Endometrial microvascular endothelial cells (primary cell): ENCODE measurements at regions not wholly inside any gene's neighbourhood (a gene's known extent, or its start where the extent isn't known, plus 50 kb on each side); places are given as distances from the start of the nearest gene placed in this dataset.

Experiments
- in situ Hi-C: cut with HindIII; loops from 2 replicates; pipeline ENCODE4 v1.10.0; 2017; ENCODE audit warnings: low sequenced_read_pairs, low pct_unique_long_range_greater_than_20kb; ENCODE audit errors: inconsistent ontology term

DNA sequence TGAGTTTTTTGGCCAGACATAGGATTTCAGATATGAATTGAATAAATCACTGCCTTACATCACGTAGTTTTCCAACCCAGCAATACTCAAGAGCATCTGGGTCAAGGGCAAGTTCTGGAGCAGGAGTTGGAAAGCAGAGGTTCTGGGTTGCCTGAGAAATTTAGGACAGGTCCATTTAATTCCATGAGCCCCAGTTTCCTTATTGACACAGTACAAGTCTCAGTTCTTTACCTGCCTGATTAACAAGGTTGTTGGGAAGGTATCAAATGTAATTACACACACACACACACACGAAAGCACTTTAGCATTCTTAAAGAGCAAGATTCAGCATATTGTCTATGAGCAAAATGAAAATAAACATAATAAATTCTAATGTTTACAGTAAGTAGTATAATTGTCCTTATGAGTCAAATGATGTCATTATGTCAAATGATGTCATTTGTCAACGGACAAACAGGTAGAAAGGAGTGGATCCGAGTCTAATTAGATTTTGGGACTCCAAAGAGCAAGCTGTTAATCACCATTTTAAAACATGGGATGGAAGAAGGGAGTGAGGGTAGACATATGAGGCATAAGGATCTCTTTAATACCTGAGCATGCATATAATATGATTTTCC, 268.4 kb upstream of the ARGLU1 start:
- in situ Hi-C loops = no loop called here

DNA sequence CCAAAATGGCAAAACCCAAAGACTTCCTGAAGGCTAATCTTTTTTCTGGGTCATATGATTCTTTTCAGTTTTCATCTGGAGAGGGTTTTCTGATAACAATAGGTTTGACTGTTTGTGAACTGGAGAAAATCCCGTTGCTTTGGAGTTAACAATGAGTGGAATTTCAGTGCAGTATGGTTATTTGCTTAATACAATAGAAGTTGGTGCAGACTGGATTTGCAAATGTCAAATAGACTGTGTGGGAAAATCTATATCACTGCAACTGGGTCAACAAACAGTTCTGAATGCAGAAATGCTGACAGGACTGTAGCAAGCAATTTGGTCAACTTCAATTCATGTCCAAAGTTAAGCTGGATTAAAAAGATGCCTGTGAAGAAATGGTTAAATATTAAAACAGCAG, 267.5 kb upstream of the ARGLU1 start:
- in situ Hi-C loops = no loop called here

DNA sequence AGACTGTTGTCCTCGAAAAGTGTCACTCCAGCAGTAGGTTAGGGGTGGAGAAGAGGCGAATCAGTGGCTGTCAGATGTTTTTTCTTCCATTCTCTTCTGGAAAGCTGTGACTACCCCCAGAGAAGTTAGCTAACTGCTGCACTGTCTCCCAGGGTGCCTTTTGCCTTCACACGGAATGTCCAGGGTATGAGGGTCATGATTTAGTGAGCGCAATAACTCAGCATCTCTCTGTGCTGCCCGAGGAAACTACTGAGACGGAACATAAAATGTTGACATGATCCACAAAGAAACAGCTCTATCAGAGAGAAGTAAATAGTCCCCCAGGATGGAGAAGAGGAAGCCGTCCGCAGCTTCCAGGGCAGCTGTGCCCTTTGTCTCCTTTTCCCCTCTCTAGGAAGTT, 254.0 kb upstream of the ARGLU1 start:
- in situ Hi-C loops = no loop called here

DNA sequence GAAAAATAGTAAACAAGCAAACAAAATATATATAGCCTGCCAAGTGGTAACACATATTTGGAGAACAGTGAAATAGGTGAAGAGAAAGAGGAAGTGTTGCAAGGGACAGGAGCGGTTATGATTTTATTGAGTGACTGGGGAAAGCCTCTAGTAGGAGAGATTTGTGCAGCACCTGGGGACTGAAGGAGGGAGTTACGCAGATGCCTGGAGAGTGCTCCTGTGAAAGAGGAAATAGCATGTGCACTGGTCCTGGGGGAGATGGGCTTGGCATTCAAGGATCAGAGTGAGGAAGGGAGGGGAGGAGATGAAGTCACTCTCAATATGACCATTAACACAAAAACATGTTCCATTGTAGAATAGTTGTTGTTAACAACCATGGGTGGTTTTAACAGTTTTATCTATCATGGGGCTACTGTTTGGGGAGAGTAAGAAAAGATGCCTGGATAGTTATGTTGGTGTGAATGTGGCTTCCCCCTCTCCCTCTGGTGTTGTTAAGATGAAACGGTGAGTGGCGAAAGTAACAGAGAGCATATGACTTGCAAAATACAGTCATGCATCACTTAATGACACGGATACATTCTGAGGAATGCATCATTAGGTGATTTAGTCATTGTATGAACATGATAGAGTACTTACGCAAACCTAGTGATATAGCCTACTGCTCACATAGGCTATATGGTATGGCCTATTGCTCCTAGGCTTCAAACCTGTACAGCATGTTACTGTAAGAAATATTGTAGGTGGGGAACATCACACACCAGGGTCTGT, 251.7 kb upstream of the ARGLU1 start:
- in situ Hi-C loops = no loop called here

DNA sequence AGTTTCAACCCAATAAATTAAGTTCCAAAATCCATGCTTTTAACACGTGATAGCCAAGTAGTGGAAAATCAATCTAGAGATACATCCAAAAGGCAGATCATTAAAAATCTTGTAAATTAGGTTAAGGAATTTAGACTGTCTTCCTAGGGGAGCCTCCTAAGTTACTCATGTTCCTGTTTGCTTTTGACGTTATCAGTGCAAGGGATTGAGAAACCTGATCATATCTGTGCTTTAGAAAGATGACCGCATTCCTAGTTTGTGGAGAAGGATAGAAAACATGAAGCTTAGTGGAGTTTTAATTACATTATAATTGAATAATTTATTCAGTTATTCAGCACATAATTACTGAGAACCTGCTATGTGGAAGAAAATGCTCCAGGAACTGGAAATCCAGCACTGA, 251.0 kb upstream of the ARGLU1 start:
- in situ Hi-C loops = no loop called here

DNA sequence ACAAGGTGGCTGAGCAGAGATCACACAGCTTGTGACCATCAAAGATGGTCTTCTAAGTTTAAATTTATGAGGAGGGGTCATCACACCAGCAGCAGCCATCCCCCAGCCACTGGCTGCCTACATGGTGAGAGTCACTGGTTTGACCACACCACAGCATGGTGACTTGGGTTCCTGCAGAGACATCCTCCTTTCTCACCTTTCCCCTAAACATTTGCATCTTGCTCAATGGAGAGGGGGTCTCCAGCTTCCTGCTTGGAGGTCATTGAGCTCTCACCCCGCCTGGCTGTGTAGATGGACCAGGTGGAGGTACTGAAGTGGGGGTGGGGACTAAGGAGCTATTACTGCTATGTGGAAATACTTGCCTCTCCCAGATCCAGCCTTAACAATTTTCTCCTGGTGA, 247.6 kb upstream of the ARGLU1 start:
- in situ Hi-C loops = no loop called here

DNA sequence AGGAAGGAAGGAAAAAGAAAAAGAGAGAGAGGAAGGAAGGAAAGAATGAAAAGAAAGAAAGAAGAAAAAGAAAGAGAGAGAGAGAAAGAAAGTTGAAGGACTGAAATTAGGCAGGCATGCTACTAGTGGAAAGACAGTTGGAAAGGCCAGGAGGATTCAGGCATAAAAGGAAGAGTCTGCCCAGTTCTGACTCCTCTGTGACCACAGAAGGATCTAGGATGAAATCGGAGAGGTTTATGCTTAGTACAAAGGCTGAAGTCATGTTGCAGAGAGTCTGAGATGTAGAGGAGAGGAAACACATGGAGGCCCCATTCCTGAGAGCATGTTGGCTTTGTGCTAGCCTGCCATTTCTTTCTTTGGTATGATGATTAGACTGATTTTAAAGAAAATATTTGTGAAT, 246.5 kb upstream of the ARGLU1 start:
- in situ Hi-C loops = no loop called here

DNA sequence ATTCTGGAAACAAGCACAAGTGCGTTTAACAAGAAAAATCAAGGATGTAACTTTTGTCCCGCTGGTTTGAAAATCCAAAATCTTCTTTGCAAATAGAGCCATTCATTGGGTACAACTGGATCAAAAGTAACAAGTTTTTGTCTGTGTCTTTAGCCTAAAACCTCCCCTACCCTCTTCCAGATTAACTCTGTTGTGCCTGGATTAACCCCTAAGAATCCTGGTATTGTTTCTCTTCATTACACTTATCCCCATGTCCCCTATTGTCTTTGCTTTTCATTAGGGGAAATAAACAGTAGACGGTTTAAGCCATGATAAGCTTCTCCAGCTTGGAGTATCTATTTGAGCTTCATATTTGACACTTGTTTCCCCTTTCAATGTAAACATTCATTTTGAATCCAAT, 242.1 kb upstream of the ARGLU1 start:
- in situ Hi-C loops = no loop called here

DNA sequence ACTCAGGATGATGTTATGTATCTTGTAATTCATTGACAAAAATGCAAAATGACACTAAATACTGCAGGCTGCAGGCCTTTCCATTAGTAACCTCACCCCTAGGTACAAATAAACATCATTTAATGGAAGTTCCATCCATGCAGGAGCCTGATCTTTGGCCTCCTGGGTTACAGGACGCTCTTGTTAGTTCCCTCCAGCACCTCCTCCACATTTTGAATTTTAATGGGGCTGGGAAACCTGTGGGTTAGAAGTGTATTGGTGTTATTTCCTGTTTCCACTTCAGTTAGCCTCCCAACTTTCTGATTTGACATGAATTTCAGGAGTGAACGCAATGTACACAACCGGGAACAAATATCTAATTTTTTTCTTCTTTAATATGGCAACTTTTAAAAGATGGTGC, 237.1 kb upstream of the ARGLU1 start:
- in situ Hi-C loops = no loop called here

DNA sequence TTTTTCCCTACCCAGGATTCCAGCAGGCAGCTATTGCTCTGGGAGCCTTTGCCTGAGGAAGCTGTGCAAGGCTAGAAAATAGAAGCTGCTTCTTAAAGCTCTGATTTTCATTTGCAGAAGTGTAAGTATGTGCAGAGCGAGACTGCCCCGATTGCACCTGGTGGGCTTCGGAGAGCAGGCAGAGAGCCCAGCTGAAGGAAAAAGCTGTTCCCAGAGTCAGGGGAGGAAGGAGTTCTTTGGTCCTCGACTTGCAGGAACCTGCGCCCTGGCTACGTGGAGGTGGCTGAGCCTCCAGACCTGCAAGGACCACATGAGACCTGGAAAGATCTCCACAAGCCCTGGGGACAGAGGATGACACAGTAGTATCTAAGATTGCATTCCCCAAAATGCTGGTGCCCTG, 235.0 kb upstream of the ARGLU1 start:
- in situ Hi-C loops = no loop called here

DNA sequence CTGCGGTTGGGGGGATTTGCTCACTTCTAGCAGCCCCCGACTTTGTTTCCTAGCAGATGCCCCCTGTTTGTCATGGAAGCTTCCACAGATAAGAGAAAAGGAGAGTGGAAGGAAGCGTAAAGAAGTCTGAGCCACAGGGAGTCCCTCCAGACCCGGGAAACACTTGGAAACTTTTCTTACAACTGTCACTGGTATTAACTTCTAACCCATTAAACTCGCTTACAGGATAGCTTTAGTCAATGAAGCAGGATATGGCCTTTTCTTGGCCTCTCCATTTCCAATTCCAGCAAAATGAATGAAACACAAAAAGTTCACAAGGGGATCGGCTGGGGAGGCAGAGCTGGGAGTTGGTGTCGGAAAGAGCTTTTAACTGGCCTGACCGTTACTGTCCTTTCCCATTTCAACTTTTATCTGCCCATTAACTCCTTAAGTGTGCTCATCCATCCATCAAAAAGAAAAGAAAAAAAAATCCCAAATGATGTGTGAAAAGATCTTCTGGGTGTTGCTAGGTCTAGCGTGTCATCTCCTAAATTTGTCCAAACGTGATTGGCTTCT, 231.9 kb upstream of the ARGLU1 start:
- in situ Hi-C loops = no loop called here

DNA sequence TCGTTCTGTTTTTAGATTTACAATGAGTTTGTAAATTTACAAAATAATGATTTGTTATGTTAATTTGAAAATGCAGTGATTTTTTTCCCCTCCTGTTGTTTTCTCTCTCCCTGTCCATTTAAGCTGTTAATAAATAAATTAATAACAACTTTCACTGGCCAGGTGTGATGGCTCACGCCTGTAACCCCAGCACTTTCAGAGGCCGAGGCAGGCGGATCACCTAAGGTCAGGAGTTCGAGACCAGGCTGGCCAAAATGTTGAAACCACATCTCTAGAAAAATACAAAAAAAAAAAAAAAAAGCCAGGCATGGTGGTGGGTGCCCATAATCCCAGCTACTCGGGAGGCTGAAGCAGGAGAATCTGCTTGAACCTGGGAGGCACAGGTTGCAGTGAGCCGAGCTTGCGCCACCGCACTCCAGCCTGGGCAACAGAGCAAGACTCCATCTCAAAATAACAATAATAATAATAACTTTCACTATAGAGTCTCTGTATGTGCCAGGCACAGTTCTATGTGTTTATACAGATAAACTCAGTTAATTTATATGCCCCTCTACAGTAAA, 229.2 kb upstream of the ARGLU1 start:
- in situ Hi-C loops = no loop called here

DNA sequence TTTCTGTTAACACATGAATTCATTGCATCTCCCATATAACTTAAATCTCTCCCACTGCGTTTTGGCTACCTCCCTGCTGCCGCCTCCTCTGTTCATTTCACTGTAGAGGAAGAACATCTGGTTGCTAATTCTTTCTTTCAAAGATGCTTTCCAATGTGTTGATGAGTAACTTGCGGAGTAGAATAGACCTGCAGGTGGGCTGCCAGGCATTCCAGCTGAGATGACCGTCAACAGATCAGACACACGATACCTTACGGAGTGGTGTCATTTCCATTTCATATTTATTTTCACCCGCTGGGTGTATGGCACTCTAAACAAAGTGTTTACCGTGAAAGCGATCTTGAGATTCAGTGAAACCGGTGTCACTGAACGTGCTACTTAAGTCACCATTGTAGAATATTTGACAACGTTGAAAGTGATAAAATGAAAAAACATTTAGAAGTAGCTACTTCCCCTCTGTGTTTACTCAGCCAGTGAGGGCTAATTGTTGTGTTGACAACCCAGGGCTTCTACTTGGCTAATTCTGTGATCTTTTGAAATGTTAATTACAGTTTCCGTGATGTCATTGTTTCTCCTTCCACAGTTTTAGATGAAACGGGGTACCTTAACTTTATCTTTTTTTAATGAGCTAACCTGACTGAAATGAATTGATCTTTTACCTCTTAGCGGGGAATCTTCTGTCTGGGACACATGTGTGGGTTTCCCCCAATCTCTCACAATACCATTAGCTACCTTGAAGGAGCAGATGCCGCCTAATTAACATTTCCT, 228.5 kb upstream of the ARGLU1 start:
- in situ Hi-C loops = no loop called here

DNA sequence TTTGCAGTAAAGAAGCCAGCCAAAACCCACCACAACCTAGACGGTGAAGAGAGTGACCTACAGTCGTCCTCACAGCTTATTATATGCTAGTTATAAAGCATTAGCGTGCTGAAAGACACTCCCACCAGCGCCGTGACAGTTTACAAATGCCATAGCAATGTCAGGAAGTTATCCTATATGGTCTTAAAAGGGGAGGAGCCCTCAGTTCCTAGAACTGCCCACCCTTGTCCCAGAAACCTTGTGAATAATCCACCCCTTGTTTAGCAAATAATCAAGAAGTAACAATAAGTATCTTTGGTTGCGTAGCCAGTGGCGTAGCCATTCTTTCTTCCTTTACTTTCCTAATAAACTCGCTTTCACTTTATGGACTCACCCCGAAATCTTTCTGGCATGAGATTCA, 227.9 kb upstream of the ARGLU1 start:
- in situ Hi-C loops = no loop called here

DNA sequence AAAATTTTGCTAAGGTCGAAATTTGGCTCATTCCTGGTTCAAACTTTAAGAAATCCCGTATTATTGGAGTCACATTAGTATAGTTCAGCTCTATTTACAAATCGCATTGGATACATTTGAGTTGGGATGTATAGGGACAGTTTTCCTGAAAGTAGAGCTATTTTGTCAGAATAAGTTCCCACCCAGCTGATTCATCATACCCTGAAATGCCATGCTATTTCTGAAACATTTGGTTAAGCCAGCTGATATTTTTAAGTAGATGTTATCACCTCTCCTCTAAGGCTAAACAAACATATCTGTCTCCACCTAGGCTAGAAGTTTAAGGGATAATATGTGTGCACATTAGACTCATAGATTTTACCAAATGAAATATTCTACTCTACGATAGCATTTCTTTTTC, 226.2 kb upstream of the ARGLU1 start:
- in situ Hi-C loops = no loop called here

DNA sequence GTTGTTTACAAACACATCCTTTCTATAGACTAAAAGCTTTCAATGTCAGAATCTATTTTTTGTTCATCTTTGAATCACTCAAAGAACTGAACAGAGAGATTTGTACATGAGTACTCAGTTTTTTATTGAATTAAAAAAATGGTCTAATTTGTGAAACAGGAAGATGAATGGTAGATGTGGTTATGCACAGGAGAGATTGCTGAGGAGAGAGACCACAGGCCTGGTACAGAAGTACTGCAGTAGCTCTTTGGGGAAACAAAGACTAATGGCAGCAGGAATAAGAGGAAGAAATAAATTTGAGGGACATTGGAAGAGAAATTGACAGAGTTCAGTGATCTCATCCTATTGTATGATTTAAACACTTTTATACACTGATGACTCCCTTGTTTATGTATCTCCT, 222.0 kb upstream of the ARGLU1 start:
- in situ Hi-C loops = no loop called here

DNA sequence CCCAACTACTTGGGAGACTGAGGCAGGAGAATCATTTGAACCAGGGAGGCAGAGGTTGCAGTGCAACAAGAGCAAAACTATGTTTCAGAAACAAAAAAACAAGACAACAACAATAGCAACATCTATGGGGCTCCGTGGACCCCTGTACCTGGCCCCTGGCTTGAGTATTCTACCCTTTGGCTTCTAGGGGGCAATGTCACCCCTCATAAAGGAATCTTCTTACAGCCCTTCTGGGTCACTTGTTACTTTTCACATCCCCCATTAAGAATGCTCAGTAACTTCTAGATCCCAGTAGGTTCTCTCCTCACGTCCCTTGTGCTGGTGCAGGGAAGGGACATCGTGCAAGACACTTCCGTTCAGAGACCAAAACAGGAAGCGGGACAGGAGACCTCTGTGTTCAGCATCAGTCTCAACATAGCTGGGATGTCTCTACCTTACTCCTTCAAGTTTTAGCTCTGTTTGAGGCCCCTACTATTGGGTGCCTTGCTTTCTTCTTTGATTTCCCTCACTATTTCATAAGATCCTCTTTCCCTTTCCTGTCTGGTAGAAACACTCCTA, 218.1 kb upstream of the ARGLU1 start:
- in situ Hi-C loops = no loop called here

DNA sequence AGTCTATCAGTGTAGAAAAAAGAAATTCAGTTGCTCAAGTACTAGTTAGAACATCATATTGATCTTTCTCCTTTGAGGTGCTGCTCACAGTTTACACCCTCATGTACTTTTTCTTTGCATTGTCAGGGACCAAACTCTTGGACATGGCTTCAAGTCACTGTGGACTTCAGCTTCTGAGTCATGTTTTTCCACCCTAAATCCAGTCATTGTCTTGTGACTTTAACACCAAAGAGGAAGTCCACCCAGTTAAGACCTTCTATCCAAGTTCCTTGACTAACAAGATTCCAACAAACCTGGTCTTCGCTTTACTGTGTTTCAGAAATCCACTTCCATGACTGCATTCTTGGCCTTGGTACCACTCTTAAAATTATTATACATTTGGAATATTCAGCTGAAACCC, 206.7 kb upstream of the ARGLU1 start:
- in situ Hi-C loops = no loop called here

DNA sequence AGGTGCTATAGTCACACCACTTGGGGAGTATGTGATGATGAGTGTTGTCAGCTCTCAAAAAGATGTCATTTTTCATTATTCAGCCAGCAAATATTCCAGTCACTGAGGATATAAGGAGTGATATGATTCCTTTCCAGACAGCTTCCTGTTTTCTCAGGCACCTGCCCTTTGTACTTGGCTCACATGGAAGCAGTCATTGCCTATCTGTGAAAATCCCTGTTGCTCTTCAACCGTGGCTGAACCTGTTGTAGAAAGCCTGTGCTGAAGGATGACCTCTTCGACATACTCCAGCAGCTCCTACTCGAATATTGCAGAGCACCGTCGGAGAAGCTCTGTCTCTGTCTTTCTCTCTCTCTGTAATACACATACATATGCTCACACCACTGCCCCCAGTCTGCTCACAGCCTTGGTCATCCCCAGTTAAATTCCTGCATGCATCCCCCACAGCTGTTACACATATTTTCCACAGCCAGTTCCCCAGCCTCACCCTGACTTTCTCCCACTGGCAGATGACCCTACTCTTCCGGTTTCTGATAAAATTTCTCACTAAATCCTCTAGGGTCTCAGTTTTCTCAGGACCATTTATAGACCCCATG, 204.2 kb upstream of the ARGLU1 start:
- in situ Hi-C loops = no loop called here
